ENCODE measurements at regions not wholly inside any gene's neighbourhood (a gene's known extent, or its start where the extent isn't known, plus 50 kb on each side); places are given as distances from the start of the nearest gene placed in this dataset.
A peak's percentile ranks its signal among the peaks of the same experiment; 100 is the strongest.

- no peak for TF ChIP-seq ZBTB40 (IDR thresholded peaks at IDR 0.05)
- TF ChIP-seq ZBTB40 (CRISPR knock-in tag; IDR thresholded peaks at IDR 0.05) = peak; percentile 84
- peak; percentile 79; the same call in 1 of the 2 replicates for TF ChIP-seq ZNF761 (CRISPR knock-in tag; conservative IDR thresholded peaks at IDR 0.05)
- TF ChIP-seq ZNF256 (CRISPR knock-in tag; conservative IDR thresholded peaks at IDR 0.05) = no peak
- TF ChIP-seq ZSCAN31 (CRISPR knock-in tag; IDR thresholded peaks at IDR 0.05; ENCODE audit: low read depth) = 0 out of 2 replicates have a peak, but pooled peaks have one; percentile 50
- TF ChIP-seq HIVEP1 (CRISPR knock-in tag; IDR thresholded peaks at IDR 0.05) = 0 out of 2 replicates have a peak, but pooled peaks have one; percentile 49
- TF ChIP-seq DZIP1 (CRISPR knock-in tag; IDR thresholded peaks at IDR 0.05) = peak; percentile 72; the same call in 1 of the 2 replicates
- TF ChIP-seq TOPORS (CRISPR knock-in tag; IDR thresholded peaks at IDR 0.05) = peak; percentile 78
- peak; percentile 45 for TF ChIP-seq ELF1 (CRISPR knock-in tag; IDR thresholded peaks at IDR 0.05)
- TF ChIP-seq TBL1XR1 (IDR thresholded peaks at IDR 0.05; ENCODE audit: borderline replicate concordance, low read length, partially characterized antibody) = peak; percentile 44
- TF ChIP-seq STAT6 (CRISPR knock-in tag; IDR thresholded peaks at IDR 0.05; ENCODE audit: borderline replicate concordance) = peak; percentile 87; the same call in 1 of the 2 replicates
- TF ChIP-seq ZBTB7B (CRISPR knock-in tag; IDR thresholded peaks at IDR 0.05) = peak; percentile 97
- no peak for TF ChIP-seq ZNF207 (IDR thresholded peaks at IDR 0.05; ENCODE audit: borderline replicate concordance)
Measured at GRCh38 chr11:15650105-15650938, 535.6 kb downstream of the INSC start (continued).
